ENCODE measurements at regions not wholly inside any gene's neighbourhood (a gene's known extent, or its start where the extent isn't known, plus 50 kb on each side); places are given as distances from the start of the nearest gene placed in this dataset.

GRCh38 chr4:174107746-174108354 is 175.6 kb downstream of the FBXO8 start:
- TF ChIP-seq GABPA (IDR thresholded peaks at IDR 0.05; ENCODE audit: low read depth) (no peak), CTCF (IDR thresholded peaks at IDR 0.05; ENCODE audit: insufficient read depth, low read length) (no peak), SPI1 (IDR thresholded peaks at IDR 0.05; ENCODE audit: borderline replicate concordance, low read depth) (no peak), POLR2AphosphoS5 (IDR thresholded peaks at IDR 0.05; ENCODE audit: low read depth) (no peak), REST (IDR thresholded peaks at IDR 0.05; ENCODE audit: insufficient replicate concordance, low read depth) (no peak)
- no peak overlapping the region for H3K27ac ChIP-seq (replicated peaks)
- peaks cover 9% of the 10 kb centered on the region for H3K27me3 ChIP-seq (ENCODE audit: insufficient read depth, poor library complexity, severe bottlenecking)
- DNase-seq (ENCODE audit: low read depth in 1 of 2, low spot score in 1 of 2) = no peak
- no peak overlapping the region for H3K4me3 ChIP-seq (replicated peaks; ENCODE audit: insufficient read depth, low read length)

- no peak overlapping the region for H3K27ac ChIP-seq (replicated peaks)
- TF ChIP-seq POLR2AphosphoS5 (IDR thresholded peaks at IDR 0.05; ENCODE audit: low read depth) (no peak), GABPA (IDR thresholded peaks at IDR 0.05; ENCODE audit: low read depth) (no peak)
- DNase-seq (ENCODE audit: low read depth in 1 of 2, low spot score in 1 of 2) = no peak
- H3K4me3 ChIP-seq (replicated peaks; ENCODE audit: insufficient read depth, low read length) = no peak overlapping the region
- peaks cover 9% of the 10 kb centered on the region for H3K27me3 ChIP-seq (ENCODE audit: insufficient read depth, poor library complexity, severe bottlenecking)
These were observed 178.3 kb downstream of the FBXO8 start for GRCh38 chr4:174105202-174105601.

- TF ChIP-seq GABPA (IDR thresholded peaks at IDR 0.05; ENCODE audit: low read depth) = no peak
- no peak for DNase-seq (ENCODE audit: low read depth in 1 of 2, low spot score in 1 of 2)
- peaks cover 3% of the 10 kb centered on the region for H3K27me3 ChIP-seq (ENCODE audit: insufficient read depth, poor library complexity, severe bottlenecking)
- H3K4me3 ChIP-seq (replicated peaks; ENCODE audit: insufficient read depth, low read length) = no peak overlapping the region
- H3K27ac ChIP-seq (replicated peaks) = no peak overlapping the region
These were observed 182.6 kb downstream of the FBXO8 start for GRCh38 chr4:174100910-174101309.

GRCh38 chr4:174099712-174100111 is 183.8 kb downstream of the FBXO8 start:
- DNase-seq (ENCODE audit: low read depth in 1 of 2, low spot score in 1 of 2) = no peak
- no peak for TF ChIP-seq CTCF (IDR thresholded peaks at IDR 0.05; ENCODE audit: insufficient read depth, low read length)
- TF ChIP-seq SPI1 (IDR thresholded peaks at IDR 0.05; ENCODE audit: borderline replicate concordance, low read depth) = no peak
- TF ChIP-seq REST (IDR thresholded peaks at IDR 0.05; ENCODE audit: insufficient replicate concordance, low read depth) = no peak
- no peak for TF ChIP-seq POLR2AphosphoS5 (IDR thresholded peaks at IDR 0.05; ENCODE audit: low read depth)
- TF ChIP-seq GABPA (IDR thresholded peaks at IDR 0.05; ENCODE audit: low read depth) = no peak
- H3K27ac ChIP-seq (replicated peaks) = no peak overlapping the region
- H3K27me3 ChIP-seq (ENCODE audit: insufficient read depth, poor library complexity, severe bottlenecking) = peaks cover 1% of the 10 kb centered on the region
- no peak overlapping the region for H3K4me3 ChIP-seq (replicated peaks; ENCODE audit: insufficient read depth, low read length)

- TF ChIP-seq GABPA (IDR thresholded peaks at IDR 0.05; ENCODE audit: low read depth) (no peak), POLR2AphosphoS5 (IDR thresholded peaks at IDR 0.05; ENCODE audit: low read depth) (no peak), SPI1 (IDR thresholded peaks at IDR 0.05; ENCODE audit: borderline replicate concordance, low read depth) (no peak), REST (IDR thresholded peaks at IDR 0.05; ENCODE audit: insufficient replicate concordance, low read depth) (no peak), CTCF (IDR thresholded peaks at IDR 0.05; ENCODE audit: insufficient read depth, low read length) (no peak)
- no peaks in the 10 kb centered on the region for H3K27me3 ChIP-seq (ENCODE audit: insufficient read depth, poor library complexity, severe bottlenecking)
- no peak overlapping the region for H3K27ac ChIP-seq (replicated peaks)
- no peak overlapping the region for H3K4me3 ChIP-seq (replicated peaks; ENCODE audit: insufficient read depth, low read length)
- DNase-seq (ENCODE audit: low read depth in 1 of 2, low spot score in 1 of 2) = no peak
These were observed 186.5 kb downstream of the FBXO8 start for GRCh38 chr4:174096999-174097398.

Measured in HL-60 (cell line).